T-helper 2 cell treated with Interferon-gamma antibody and Interleukin-4, amounts not matched to agents 5 μg/mL and 100 μg/mL, for 36 hours (primary cell): ENCODE measurements at regions not wholly inside any gene's neighbourhood (a gene's known extent, or its start where the extent isn't known, plus 50 kb on each side); places are given as distances from the start of the nearest gene placed in this dataset.

Experiments
- DNase-seq: peaks from one replicate; pipeline ENCODE4 v3.0.0; 2021; ENCODE audit warnings: low spot score
- H3K27ac Mint-ChIP-seq: one replicate; pipeline ENCODE4 v1.8.0; 2021; ENCODE audit warnings: mild to moderate bottlenecking, mixed read lengths
- H3K27me3 Mint-ChIP-seq: one replicate; pipeline ENCODE4 v1.8.0; 2021; ENCODE audit warnings: low read depth, mixed read lengths
- H3K36me3 Mint-ChIP-seq: one replicate; pipeline ENCODE4 v1.8.0; 2021; ENCODE audit warnings: low read depth, mixed read lengths
- H3K4me1 Mint-ChIP-seq: one replicate; pipeline ENCODE4 v1.8.0; 2021; ENCODE audit warnings: low read depth, mixed read lengths
- H3K4me3 Mint-ChIP-seq: one replicate; pipeline ENCODE4 v1.8.0; 2022; ENCODE audit warnings: mild to moderate bottlenecking, moderate library complexity, mixed read lengths
- H3K9me3 Mint-ChIP-seq: one replicate; pipeline ENCODE4 v1.8.0; 2021; ENCODE audit warnings: mixed read lengths

- Mint-ChIP-seq H3K36me3 (peaks cover 3% of the 10 kb centered on the region), H3K27me3 (peaks cover 4% of the 10 kb centered on the region), H3K27ac (no peak overlapping the region), H3K4me3 (no peak overlapping the region), H3K4me1 (peaks cover 4% of the 10 kb centered on the region), H3K9me3 (peaks cover 11% of the 10 kb centered on the region)
- DNase-seq: no peak
These were observed 58.6 kb downstream of the PHETA1 start for GRCh38 chr12:111310076-111310870.

- peaks cover 4% of the 10 kb centered on the region for H3K4me1 Mint-ChIP-seq
- peaks cover 18% of the 10 kb centered on the region for H3K9me3 Mint-ChIP-seq
- H3K27me3 Mint-ChIP-seq: peaks cover 4% of the 10 kb centered on the region
- no peak overlapping the region for H3K4me3 Mint-ChIP-seq
- peaks cover 3% of the 10 kb centered on the region for H3K36me3 Mint-ChIP-seq
- no peak for DNase-seq
- no peak overlapping the region for H3K27ac Mint-ChIP-seq
These were observed 59.3 kb downstream of the PHETA1 start for GRCh38 chr12:111309584-111309983.

DNA sequence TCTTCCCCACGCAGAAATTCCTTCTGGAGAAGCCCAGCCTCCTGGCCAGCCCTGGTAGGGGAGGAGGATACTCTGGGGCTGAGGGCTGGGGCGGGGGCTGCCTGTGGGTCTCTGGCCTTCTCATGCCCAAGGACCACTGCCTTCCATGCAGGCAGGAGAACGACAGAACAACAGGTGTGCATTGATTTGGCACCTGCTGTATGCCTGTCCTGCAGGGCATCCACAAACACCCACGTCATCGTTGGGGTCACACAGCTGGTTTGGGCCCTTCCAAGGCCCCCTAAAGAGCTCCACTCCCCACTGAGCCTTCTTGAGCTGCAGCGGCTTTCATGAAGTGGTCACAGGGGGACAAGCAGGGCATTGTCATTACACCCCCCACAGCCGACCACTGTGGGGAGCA is 60.4 kb downstream of the PHETA1 start:
- H3K9me3 Mint-ChIP-seq: peaks cover 24% of the 10 kb centered on the region
- H3K36me3 Mint-ChIP-seq: peaks cover 3% of the 10 kb centered on the region
- H3K4me1 Mint-ChIP-seq: no peaks in the 10 kb centered on the region
- no peak overlapping the region for H3K27ac Mint-ChIP-seq
- H3K4me3 Mint-ChIP-seq: no peak overlapping the region
- H3K27me3 Mint-ChIP-seq: no peaks in the 10 kb centered on the region
- no peak for DNase-seq

DNA sequence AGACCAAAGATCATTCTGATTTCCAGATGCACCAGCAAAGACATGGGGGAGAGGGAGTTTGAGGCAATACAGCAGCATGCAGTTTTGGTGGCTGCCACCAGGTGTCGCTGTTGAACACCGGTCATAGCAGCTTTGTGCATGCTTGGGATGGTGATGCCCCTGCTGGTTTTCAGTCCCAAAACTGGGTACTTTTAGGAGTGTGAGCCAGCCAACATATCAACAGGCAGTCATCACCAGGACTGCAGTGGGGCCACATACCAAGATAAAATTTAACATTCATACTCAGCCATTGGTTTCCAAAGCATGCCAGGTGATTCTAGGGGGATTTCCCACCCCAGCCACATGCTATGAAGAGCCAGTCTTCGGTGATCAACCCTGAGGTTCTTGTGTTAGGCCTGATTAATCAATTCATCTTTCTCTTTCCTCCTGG is 64.2 kb downstream of the PHETA1 start:
- no peak overlapping the region for H3K4me3 Mint-ChIP-seq
- no peaks in the 10 kb centered on the region for H3K4me1 Mint-ChIP-seq
- H3K27me3 Mint-ChIP-seq: no peaks in the 10 kb centered on the region
- H3K36me3 Mint-ChIP-seq: peaks cover 3% of the 10 kb centered on the region
- no peak overlapping the region for H3K27ac Mint-ChIP-seq
- DNase-seq: no peak
- H3K9me3 Mint-ChIP-seq: peaks cover 24% of the 10 kb centered on the region

GRCh38 chr12:111303531-111303930 is 65.4 kb downstream of the PHETA1 start:
- no peaks in the 10 kb centered on the region for H3K4me1 Mint-ChIP-seq
- DNase-seq: no peak
- no peak overlapping the region for H3K4me3 Mint-ChIP-seq
- peaks cover 3% of the 10 kb centered on the region for H3K36me3 Mint-ChIP-seq
- H3K27ac Mint-ChIP-seq: no peak overlapping the region
- no peaks in the 10 kb centered on the region for H3K27me3 Mint-ChIP-seq
- peaks cover 24% of the 10 kb centered on the region for H3K9me3 Mint-ChIP-seq

- Mint-ChIP-seq H3K27me3 (no peaks in the 10 kb centered on the region), H3K4me3 (no peak overlapping the region), H3K27ac (no peak overlapping the region), H3K4me1 (no peaks in the 10 kb centered on the region), H3K36me3 (no peaks in the 10 kb centered on the region), H3K9me3 (no peaks in the 10 kb centered on the region)
- no peak for DNase-seq
These were observed 70.1 kb downstream of the PHETA1 start for GRCh38 chr12:111298582-111299436.

DNA sequence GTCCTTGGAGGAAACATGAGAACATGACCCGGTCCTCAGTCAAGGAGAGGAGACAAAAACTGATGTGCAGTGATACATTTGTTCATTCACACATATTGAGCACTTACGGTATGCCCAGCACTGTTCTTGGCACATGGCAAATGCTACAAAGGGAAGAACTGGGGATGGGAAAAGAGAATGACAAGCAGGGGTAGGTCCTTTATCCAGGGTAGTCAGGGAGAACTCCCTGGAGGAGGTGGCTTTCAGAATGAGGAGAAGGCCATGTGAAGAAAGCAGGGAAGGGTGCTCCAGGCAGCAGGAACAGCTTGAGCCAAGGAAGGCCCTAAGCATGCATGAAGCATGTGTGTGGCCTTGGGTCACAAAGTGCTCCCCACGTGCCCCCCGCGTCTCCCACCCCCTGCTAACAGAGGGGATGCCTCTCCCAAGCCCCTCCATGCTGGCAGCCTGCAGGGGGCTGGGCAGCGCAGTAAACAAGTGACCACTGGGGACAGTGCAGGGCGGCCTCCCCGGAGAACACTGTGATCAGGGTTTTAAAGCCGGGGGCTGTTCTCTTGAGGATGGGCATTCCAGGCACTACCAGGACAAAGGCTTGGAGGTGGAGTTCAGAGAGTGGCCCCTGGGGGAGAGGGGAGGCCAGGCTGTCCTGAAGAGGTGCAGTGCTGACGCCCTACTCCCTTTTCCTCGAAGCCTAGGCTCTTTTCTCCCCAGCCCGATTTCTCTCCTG is 71.0 kb downstream of the PHETA1 start:
- no peaks in the 10 kb centered on the region for H3K27me3 Mint-ChIP-seq
- no peak overlapping the region for H3K4me3 Mint-ChIP-seq
- DNase-seq: no peak
- H3K27ac Mint-ChIP-seq: no peak overlapping the region
- H3K9me3 Mint-ChIP-seq: no peaks in the 10 kb centered on the region
- no peaks in the 10 kb centered on the region for H3K4me1 Mint-ChIP-seq
- H3K36me3 Mint-ChIP-seq: no peaks in the 10 kb centered on the region

DNA sequence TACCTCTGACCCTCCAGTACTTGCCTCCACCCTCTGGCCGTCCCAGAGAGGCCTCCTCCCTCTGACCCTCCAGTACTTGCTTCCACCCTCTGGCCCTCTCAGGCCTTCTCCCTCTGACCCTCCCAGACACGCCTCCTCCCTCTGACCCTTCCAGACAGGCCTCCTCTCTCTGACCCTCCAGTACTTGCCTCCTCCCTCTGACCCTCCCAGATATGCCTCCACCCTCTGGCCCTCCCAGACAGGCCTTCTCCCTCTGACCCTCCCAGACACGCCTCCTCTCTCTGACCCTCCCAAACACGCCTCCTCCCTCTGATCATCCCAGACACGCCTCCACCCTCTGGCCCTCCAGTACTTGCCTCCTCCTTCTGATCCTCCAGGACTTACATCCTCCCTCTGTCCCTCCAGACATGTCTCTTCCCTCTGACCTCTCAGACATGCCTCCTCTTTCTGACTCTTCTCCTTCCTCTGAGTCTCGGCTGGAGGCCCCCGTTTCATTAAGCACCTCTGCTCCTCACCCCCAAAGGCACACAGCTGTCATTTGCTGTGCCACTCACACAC is 71.9 kb downstream of the PHETA1 start:
- Mint-ChIP-seq H3K27ac (no peak overlapping the region), H3K4me3 (no peak overlapping the region), H3K4me1 (no peaks in the 10 kb centered on the region), H3K27me3 (no peaks in the 10 kb centered on the region), H3K36me3 (no peaks in the 10 kb centered on the region), H3K9me3 (no peaks in the 10 kb centered on the region)
- DNase-seq: no peak

- Mint-ChIP-seq H3K27ac (no peak overlapping the region), H3K36me3 (no peaks in the 10 kb centered on the region), H3K27me3 (no peaks in the 10 kb centered on the region), H3K9me3 (no peaks in the 10 kb centered on the region), H3K4me1 (no peaks in the 10 kb centered on the region), H3K4me3 (no peak overlapping the region)
- no peak for DNase-seq
These were observed 73.7 kb downstream of the PHETA1 start for GRCh38 chr12:111295176-111295575.

GRCh38 chr12:111293266-111294009 is 75.5 kb downstream of the PHETA1 start:
- DNase-seq: no peak
- Mint-ChIP-seq H3K9me3 (no peaks in the 10 kb centered on the region), H3K4me3 (no peak overlapping the region), H3K27ac (no peak overlapping the region), H3K4me1 (no peaks in the 10 kb centered on the region), H3K36me3 (no peaks in the 10 kb centered on the region), H3K27me3 (no peaks in the 10 kb centered on the region)

- no peak overlapping the region for H3K27ac Mint-ChIP-seq
- no peak overlapping the region for H3K4me3 Mint-ChIP-seq
- no peak for DNase-seq
- H3K4me1 Mint-ChIP-seq: no peaks in the 10 kb centered on the region
- H3K9me3 Mint-ChIP-seq: no peaks in the 10 kb centered on the region
- H3K27me3 Mint-ChIP-seq: no peaks in the 10 kb centered on the region
- H3K36me3 Mint-ChIP-seq: no peaks in the 10 kb centered on the region
These were observed 77.5 kb downstream of the PHETA1 start for GRCh38 chr12:111291357-111291756.

GRCh38 chr12:111288771-111289170 is 80.1 kb downstream of the PHETA1 start:
- no peak for DNase-seq
- Mint-ChIP-seq H3K9me3 (no peaks in the 10 kb centered on the region), H3K27me3 (no peaks in the 10 kb centered on the region)

More at GRCh38 chr12:111288771-111289170, 80.1 kb downstream of the PHETA1 start:
- H3K36me3 Mint-ChIP-seq: no peaks in the 10 kb centered on the region
- H3K27ac Mint-ChIP-seq: no peak overlapping the region
- H3K4me3 Mint-ChIP-seq: no peak overlapping the region
- no peaks in the 10 kb centered on the region for H3K4me1 Mint-ChIP-seq
